ACC112 (cell line): ENCODE measurements at regions not wholly inside any gene's neighbourhood (a gene's known extent, or its start where the extent isn't known, plus 50 kb on each side); places are given as distances from the start of the nearest gene placed in this dataset.

ENCODE experiments used
- H2AFZ ChIP-seq: fragments of 200-600 bp; sonication (generic); one replicate; pipeline ENCODE4 v1.6.0; 2017; ENCODE audit warnings: antibody characterized with exemption, low read length; ENCODE audit not compliant: unreplicated experiment
- H3K27ac ChIP-seq: fragments of 200-600 bp; sonication (generic); 2 replicates; pipeline ENCODE4 v1.5.1; 2014; ENCODE audit warnings: low read depth, mild to moderate bottlenecking, antibody characterized with exemption, low read length, moderate library complexity
- H3K27me3 ChIP-seq: fragments of 200-600 bp; sonication (generic); 2 replicates; pipeline ENCODE4 v1.6.1; 2014; ENCODE audit warnings: mild to moderate bottlenecking, antibody characterized with exemption, low read length, moderate library complexity, mixed read lengths; ENCODE audit not compliant: insufficient read depth
- H3K36me3 ChIP-seq: fragments of 200-600 bp; sonication (generic); 2 replicates; pipeline ENCODE4 v1.6.1; 2016; ENCODE audit warnings: mild to moderate bottlenecking, antibody characterized with exemption, low read length, moderate library complexity, mixed read lengths; ENCODE audit not compliant: insufficient read depth
- H3K4me1 ChIP-seq: fragments of 200-600 bp; sonication (generic); one replicate; pipeline ENCODE4 v1.6.1; 2016; ENCODE audit warnings: low read length, mixed read lengths; ENCODE audit not compliant: insufficient read depth, unreplicated experiment, control insufficient read depth
- H3K4me3 ChIP-seq: fragments of 200-600 bp; sonication (generic); 2 replicates; pipeline ENCODE4 v1.5.1; 2014; ENCODE audit warnings: mild to moderate bottlenecking, low read depth, low read length
- H3K79me2 ChIP-seq: fragments of 200-600 bp; sonication (generic); one replicate; pipeline ENCODE4 v1.6.0; 2016; ENCODE audit warnings: low read length; ENCODE audit not compliant: control insufficient read depth, unreplicated experiment, insufficient read depth

GRCh38 chr11:122261546-122261945 is 145.5 kb upstream of the BLID start:
- H3K79me2 ChIP-seq: no peaks in the 10 kb centered on the region

DNA sequence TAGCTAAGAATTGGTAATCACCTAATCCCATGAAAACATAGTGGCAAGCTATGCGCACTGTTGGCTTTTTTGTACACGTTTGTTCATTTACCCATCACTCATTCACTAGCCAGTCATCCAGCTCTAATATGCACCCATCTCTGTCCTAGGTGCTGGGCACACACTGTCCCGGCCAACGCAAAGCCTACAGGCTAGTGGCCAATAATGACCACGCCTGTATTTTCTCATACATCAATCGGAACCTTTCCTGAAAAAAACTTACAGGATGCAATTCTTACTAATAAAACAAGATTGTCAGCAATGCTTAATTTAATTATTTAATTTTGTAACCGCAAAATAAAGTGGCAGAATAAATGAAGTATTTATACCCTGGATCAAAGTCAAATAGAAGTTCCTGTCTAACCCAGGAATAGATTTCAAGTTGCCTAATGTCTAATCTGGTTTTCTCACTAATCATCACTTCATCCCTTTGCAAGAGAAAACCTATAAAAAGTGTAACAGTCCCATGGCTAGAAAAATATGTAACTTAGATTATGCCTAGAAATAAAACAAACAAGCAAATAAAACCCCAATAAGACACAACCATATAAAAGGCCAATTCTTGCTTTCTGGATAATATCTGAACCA is 143.3 kb upstream of the BLID start:
- Histone ChIP-seq H3K36me3 (no peaks in the 10 kb centered on the region), H3K27ac (no peak overlapping the region), H3K4me1 (peaks cover 4% of the 10 kb centered on the region), H3K27me3 (peaks cover 6% of the 10 kb centered on the region; the same call in 1 of the 2 replicates), H3K4me3 (no peak overlapping the region), H2AFZ (no peak overlapping the region), H3K79me2 (no peaks in the 10 kb centered on the region)

More at GRCh38 chr11:122261546-122261945, 145.5 kb upstream of the BLID start:
- Histone ChIP-seq H3K4me3 (no peak overlapping the region), H2AFZ (no peak overlapping the region), H3K27ac (no peak overlapping the region), H3K4me1 (peaks cover 4% of the 10 kb centered on the region), H3K36me3 (no peaks in the 10 kb centered on the region), H3K27me3 (peaks cover 6% of the 10 kb centered on the region; the same call in 1 of the 2 replicates)

- Histone ChIP-seq H3K4me1 (peaks cover 4% of the 10 kb centered on the region), H2AFZ (no peak overlapping the region), H3K4me3 (no peak overlapping the region), H3K36me3 (no peaks in the 10 kb centered on the region), H3K79me2 (no peaks in the 10 kb centered on the region), H3K27me3 (peaks cover 6% of the 10 kb centered on the region; the same call in 1 of the 2 replicates), H3K27ac (no peak overlapping the region)
Observed at GRCh38 chr11:122258446-122259194, 142.6 kb upstream of the BLID start.

- Histone ChIP-seq H3K27me3 (no peaks in the 10 kb centered on the region; the same call in 1 of the 2 replicates), H3K4me1 (no peaks in the 10 kb centered on the region), H3K79me2 (no peaks in the 10 kb centered on the region), H3K4me3 (no peak overlapping the region), H3K27ac (no peak overlapping the region), H3K36me3 (no peaks in the 10 kb centered on the region), H2AFZ (no peak overlapping the region)
Observed at GRCh38 chr11:122253589-122254231, 137.7 kb upstream of the BLID start.

DNA sequence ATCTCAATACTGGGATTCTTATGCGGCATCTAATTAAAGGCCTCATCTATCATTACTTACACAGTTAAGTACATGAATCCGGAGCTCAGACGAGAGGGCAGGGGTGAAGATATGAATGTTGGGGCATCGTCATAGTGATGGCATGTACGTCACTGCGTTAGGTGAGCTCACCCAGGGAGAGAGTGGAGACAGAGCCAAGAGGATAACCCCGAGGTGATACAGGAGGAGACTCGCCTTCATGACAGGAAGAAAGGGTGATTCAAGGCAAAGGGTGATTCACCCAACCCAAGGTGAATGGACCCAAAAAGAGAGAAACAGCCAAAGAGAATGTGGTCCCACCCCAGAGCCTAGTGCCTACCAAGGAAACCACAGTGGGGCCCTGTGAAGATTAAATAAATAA is 132.9 kb upstream of the BLID start:
- Histone ChIP-seq H2AFZ (no peak overlapping the region), H3K79me2 (no peaks in the 10 kb centered on the region), H3K4me3 (no peak overlapping the region), H3K27me3 (no peaks in the 10 kb centered on the region), H3K27ac (no peak overlapping the region), H3K36me3 (no peaks in the 10 kb centered on the region), H3K4me1 (no peaks in the 10 kb centered on the region)

DNA sequence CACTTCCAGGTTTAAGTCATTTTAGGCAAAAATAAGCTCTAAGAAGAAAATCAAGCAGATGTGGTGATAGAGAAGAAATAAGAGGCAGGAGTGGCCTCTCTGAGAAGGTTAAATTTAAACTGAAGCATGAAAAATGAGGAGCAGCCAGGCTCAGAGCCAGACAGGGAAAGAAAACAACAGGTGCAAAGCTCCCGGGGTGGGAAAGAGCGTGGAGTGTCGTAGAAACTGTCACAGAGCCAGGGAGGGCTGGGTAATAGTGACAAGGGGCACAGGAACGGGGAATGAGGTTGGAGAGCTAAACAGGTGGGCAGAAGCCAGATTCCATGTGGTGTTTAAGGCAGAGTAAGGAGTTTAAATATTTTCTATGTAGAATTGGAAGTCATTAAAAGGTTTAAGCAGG is 132.1 kb upstream of the BLID start:
- H3K27me3 ChIP-seq: no peaks in the 10 kb centered on the region
- no peak overlapping the region for H3K4me3 ChIP-seq
- no peaks in the 10 kb centered on the region for H3K79me2 ChIP-seq
- H3K4me1 ChIP-seq: no peaks in the 10 kb centered on the region
- H2AFZ ChIP-seq: no peak overlapping the region
- no peaks in the 10 kb centered on the region for H3K36me3 ChIP-seq
- no peak overlapping the region for H3K27ac ChIP-seq

DNA sequence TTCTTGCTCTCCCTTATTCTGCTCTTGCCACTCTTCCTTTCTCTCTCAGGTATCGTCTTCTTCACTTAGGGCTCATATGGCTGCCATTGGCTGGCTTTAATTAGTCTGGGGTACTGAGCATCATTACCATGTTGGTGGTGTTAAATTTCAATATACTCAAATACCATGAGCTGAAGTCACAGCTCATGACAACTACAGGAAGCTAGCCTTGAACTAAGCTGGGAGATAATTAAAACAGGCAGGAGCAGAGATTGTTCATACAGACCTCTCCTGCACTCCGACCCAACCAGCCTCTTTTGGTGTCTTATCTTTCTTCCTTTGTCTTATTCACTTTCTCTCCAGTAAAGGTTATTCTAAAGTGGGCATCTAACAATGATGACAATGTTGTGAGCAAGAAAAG is 130.9 kb upstream of the BLID start:
- no peaks in the 10 kb centered on the region for H3K27me3 ChIP-seq
- H3K4me3 ChIP-seq: no peak overlapping the region
- H3K79me2 ChIP-seq: no peaks in the 10 kb centered on the region
- no peaks in the 10 kb centered on the region for H3K36me3 ChIP-seq
- no peak overlapping the region for H2AFZ ChIP-seq
- no peaks in the 10 kb centered on the region for H3K4me1 ChIP-seq
- no peak overlapping the region for H3K27ac ChIP-seq

DNA sequence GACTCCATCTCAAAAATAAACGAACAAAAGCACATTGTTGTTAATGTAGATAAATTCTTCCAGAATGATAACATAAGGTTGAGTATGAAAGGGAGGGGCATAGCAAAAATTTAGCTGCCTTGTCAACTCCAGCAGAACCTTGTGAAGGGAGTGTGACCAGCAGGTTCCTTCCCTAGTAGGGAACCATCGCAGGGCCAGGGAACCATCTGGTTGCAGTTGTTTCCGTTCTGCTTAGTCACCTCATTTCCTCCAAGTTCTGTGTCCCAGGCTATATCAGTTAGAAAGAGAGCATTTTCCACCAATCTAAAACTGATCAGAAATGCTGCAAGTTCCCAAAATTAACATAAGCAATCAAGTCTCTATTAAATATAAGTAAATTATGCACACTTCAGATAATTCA is 126.7 kb upstream of the BLID start:
- Histone ChIP-seq H3K79me2 (no peaks in the 10 kb centered on the region), H3K4me3 (no peak overlapping the region), H3K27me3 (no peaks in the 10 kb centered on the region), H2AFZ (no peak overlapping the region), H3K36me3 (no peaks in the 10 kb centered on the region), H3K27ac (no peak overlapping the region), H3K4me1 (no peaks in the 10 kb centered on the region)

DNA sequence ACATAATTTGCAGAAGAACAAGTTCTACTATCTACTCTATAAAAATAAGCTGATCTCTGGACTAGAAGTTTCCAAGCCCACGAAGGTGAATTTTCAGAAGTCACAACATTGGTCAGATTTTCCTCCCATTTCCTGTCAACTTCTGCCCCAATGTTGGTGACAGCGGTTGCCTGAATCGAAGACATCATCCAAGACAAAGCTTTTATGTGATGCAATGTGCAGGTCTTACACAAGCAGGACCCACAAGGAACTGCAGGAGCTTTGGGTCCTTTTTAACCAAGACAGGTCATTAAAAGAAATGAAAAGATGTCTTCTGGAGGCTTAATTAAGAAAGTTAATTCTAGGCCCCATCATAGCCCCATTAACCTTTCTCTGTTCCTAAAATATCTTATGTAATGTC is 125.6 kb upstream of the BLID start:
- Histone ChIP-seq H3K27me3 (no peaks in the 10 kb centered on the region), H3K4me3 (no peak overlapping the region), H3K4me1 (no peaks in the 10 kb centered on the region), H2AFZ (no peak overlapping the region), H3K79me2 (no peaks in the 10 kb centered on the region), H3K27ac (no peak overlapping the region), H3K36me3 (no peaks in the 10 kb centered on the region)

- Histone ChIP-seq H3K27me3 (no peaks in the 10 kb centered on the region), H3K4me1 (peaks cover 2% of the 10 kb centered on the region), H3K36me3 (no peaks in the 10 kb centered on the region), H3K27ac (no peak overlapping the region), H3K4me3 (no peak overlapping the region), H2AFZ (no peak overlapping the region), H3K79me2 (no peaks in the 10 kb centered on the region)
Observed at GRCh38 chr11:122240638-122241037, 124.6 kb upstream of the BLID start.
